ENCODE measurements at regions not wholly inside any gene's neighbourhood (a gene's known extent, or its start where the extent isn't known, plus 50 kb on each side); places are given as distances from the start of the nearest gene placed in this dataset.
"Not testable (repeated sequence)": the region's sequence is repeated elsewhere in the genome, so short reads cannot be mapped to it uniquely, and the experiment has no call there.

GRCh38 chr5:91315701-91316100 is 67.4 kb downstream of the ARRDC3 start:
- DNase-seq, result no peak

GRCh38 chr5:91313757-91314673 is 69.1 kb downstream of the ARRDC3 start:
- DNase-seq, result peak; percentile 92

DNA sequence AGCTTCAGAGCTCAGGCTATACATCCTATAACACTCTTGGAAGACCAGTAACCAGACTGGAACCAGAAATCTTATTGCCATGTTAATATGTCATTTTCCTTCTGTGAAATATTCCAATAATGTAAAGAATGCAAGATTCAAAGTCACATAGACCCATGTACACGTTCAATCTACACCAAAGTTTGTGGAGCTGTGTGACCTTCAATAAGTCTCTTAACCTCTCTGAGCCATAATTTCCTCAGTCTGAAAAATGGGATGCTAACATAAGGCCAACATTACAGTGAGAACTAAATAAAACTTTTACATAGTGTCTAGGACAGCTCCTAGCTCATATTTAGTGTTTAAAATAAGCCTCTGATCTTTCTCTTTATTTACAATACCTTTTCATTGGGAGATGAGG is 70.4 kb downstream of the ARRDC3 start:
- DNase-seq, result no peak

DNA sequence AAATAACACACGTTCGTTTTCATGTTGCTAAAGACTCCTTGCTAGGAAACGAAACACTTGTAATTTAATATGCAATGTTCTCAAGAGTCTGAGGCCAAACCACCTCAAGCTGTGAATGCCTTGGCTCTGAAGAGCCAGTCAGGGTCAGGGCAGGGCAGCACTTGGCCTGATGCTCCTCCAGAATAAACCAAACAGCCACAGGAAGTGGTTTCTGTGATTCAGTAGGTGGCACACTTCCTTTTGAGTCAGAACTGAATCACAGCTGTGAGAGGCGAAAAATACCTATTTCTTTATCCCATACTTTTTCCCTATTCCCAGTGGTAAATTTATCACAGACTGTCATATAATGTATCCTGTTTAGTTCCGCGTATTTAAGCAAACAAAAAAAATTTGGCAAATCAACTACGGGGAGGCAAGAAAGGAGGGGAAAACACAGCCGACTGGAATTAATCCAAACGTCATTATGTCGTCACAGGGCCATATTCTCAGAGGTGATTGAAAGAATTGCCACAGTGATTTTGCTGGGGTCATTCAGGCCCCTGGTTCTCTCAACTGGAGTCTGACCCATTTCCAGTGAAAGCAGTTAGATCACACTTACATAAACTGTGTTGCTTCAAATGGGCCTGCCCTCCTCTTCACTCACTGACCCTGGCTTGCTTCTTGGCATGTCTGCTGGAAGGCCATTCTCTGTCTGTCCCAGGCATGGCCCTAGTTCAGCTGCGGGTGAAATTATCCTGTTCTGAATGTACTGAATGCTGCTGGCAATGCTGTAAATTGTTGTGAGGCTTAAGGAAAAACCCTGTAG is 71.2 kb downstream of the ARRDC3 start:
- DNase-seq, result peak; percentile 86

DNA sequence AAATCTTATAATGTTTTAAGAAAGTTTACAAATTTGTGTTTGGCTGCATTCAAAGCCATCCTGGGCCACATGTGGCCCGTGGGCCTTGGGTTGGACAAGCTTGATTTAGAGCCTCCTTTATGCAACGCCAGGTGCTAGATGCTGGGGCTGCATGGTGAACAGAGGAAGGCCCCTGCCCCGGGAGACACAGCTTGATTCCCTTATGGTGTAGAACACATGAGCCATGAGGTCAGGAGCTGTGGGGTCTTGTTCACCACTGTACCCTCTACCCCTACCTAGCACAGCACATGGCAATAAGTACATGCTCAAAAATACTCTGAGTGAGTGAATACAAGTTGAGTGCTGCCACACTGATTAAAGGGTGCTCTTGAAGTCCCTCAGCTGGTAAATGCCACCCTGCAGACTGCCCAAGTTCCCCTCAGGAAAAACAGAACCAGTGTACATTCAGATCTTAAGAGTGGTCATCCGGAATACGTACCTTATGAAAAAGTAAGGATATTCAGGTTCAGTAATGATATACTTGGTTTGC is 71.9 kb downstream of the ARRDC3 start:
- DNase-seq, result no peak

DNA sequence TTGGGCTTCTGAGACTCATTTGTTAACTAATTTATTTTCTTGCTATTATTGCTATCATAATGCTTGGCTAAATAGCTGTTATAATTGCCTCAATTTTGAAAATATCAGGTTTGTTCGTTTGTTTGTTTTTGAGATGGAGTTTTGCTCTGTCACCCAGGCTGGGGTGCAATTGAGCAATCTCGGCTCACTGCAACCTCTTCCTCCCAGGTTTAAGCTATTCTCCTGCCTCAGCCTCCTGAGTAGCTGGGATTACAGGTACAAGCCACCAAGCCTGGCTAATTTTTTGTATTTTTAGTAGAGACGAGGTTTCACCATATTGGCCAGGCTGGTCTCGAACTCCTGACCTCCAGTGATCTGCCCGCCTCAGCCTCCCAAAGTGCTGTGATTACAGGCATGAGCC is 75.0 kb downstream of the ARRDC3 start:
- not testable (repeated sequence) for DNase-seq

GRCh38 chr5:91307048-91307447 is 76.1 kb downstream of the ARRDC3 start:
- DNase-seq, result no peak

DNA sequence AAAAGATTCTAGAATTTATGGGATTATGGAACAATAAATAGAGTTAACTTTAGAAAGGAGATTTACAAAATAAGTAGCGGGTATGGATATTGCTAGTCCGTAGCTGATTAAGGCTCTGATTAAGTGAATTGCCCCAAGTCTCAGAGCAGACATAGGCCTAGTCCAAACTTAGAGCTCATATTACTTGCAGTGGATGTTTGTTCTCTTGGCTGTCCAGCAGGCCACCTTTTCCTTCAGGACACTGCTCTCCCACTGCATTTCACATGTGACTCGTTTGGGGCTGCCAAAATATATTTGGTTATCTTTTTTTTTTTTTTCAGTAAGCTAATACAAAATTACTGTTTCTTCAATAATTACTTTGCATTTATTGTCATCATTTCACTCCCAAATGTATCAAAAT is 76.6 kb downstream of the ARRDC3 start:
- DNase-seq, result no peak

- no peak for DNase-seq
Observed at GRCh38 chr5:91305640-91306039, 77.5 kb downstream of the ARRDC3 start.

DNA sequence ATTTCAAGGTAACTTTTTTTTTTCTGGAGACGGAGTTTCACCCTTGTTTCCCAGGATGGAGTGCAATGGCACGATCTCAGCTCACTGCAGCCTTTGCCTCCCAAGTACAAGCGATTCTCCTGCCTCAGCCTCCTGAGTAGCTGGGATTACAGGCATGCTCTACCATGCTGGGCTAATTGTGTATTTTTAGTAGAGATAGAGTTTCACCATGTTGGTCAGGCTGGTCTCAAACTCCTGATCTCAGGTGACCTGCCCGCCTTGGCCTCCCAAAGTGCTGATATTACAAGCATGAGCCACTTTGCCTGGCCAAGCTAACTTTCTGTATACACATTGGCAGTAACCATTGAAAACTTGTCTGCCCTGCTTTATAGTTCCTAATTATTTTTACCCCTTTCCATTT is 79.1 kb downstream of the ARRDC3 start:
- not testable (repeated sequence) for DNase-seq

DNA sequence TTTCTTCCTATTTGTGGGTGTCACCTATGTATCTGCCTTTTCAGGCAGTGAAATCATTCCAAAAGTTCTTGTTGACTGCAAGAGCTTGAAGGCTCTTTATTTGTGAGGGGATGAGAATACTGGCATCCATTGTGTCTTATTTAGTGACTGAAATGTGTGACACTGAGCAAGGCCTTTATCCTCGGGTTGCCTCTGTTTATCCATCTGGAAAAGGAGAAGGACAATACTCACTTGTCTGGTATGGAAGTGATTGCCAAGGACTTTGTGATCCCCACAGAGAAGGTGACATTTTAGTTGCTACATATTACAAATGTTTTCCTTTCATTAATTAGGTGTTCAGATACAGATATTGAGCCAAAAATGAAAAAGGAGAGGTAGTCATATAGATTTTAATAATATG is 80.2 kb downstream of the ARRDC3 start:
- DNase-seq, result no peak

GRCh38 chr5:91302305-91302704 is 80.8 kb downstream of the ARRDC3 start:
- DNase-seq, result no peak

DNA sequence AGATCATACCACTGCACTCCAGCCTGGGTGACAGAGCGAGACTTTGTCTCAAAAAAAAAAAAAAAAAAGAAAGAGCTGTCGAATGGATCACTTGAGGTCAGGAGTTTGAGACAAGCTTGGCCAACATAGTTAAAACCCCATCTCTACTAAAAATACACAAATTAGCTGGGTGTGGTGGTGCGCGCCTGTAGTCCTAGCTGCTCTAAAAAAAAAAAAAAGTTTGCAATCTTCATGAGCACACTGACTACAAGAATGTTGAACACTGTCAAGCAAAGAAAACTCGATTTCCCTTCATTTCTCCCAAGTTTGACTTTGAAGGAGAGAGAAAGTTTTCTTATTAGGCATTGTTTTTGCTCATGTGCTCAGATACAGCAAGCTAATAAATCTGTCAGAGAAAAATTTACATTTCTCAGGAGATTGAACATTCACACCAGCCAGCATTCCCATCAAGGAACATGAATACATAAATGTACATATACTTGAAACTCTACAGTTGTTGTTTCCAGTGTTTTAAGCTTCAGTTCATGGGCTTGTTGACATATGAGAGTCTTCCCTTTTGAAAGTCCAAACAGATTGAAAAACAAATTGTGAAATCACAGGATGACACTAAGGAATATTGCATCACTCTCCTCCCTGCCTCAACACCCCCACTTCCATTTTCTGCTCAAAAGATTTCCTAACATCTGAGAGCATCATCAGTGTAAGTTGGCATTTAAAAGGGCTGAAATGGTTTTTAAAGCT is 81.8 kb downstream of the ARRDC3 start:
- DNase-seq, result no peak

GRCh38 chr5:91297994-91298393 is 85.1 kb downstream of the ARRDC3 start:
- DNase-seq, result no peak

DNA sequence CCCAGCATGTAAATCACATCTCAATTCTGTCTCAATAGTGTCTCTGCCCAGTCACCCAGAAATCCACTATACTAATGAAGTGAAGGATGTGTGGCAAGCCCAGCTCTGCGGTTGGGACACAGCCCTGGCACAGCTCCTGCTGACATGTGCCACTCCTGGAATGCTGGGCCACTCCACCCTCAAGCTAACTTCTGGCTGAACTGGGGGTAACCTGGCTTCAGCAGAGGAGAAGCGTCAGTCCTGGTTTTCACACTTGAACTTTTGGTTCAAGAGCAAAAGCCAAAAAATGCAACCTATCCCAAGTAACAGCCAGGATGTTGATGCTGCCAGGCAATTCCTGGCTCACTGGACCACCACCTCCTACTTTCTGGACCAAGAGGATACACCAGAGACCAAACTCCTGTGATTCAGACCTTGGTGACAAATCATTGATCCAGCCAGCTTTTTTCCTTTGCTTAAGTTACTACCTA is 86.4 kb downstream of the ARRDC3 start:
- no peak for DNase-seq

DNA sequence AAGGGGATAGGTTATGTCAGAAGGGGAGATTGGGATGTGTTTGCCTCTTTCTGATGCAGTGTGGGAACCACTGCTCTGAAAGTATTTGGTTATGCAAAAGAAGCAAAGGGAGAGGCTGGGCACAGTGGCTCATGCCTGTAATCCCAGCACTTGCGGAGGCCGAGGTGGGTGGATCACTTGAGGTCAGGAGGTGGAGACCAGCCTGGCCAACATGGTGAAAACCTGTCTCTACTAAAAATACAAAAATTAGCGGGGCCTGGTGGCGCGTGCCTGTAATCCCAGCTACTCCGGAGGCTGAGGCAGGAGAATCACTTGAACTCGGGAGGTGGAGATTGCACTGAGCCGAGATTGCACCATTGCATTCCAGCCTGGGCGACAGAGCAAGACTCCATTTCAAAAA is 87.0 kb downstream of the ARRDC3 start:
- DNase-seq, result not testable (repeated sequence)

- DNase-seq, result no peak
Observed at GRCh38 chr5:91293131-91293530, 90.0 kb downstream of the ARRDC3 start.

DNA sequence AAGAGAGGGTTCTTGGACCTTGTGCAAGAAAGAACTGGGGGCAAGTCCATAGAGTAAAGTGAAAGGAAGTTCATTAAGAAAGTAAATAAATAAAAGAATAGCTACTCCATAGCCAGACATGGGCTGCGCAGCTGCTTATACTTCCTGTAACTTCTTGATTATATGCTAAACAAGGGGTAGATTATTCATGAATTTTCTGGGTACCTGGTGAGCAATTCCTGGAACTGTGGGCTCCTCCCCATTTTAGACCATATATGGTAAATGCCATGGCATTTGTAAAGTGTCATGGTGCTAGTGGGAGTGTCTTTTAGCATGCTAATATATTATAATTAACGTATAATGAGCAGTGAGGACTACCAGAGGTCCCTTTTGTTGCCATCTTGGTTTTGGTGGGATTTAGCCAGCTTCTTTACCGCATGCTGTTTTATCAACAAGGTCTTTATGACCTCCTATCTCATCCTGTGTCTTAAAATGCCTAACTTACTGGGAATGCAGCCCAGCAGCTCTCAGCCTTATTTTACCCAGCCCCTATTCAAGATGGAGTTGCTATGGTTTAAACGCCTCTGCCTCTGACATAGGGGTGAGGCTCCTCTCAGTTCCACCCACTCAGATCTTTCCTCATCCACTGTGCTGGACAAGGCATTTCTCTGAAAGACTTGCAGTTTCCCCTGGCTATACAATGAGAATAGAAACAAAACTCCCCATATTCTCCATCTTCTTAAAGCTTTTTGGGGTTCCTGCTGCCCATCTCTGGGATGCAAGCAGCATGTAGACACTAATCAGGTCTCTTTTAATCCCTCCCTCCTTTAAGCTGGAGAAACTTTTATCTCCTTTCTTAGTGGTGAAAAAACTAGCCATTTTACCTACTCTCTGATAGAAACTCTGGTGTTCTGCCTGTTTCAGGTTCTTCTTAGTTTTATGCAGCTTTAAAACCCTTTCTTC is 91.2 kb downstream of the ARRDC3 start:
- DNase-seq, result no peak

GRCh38 chr5:91288118-91288916 is 94.8 kb downstream of the ARRDC3 start:
- no peak for DNase-seq

DNA sequence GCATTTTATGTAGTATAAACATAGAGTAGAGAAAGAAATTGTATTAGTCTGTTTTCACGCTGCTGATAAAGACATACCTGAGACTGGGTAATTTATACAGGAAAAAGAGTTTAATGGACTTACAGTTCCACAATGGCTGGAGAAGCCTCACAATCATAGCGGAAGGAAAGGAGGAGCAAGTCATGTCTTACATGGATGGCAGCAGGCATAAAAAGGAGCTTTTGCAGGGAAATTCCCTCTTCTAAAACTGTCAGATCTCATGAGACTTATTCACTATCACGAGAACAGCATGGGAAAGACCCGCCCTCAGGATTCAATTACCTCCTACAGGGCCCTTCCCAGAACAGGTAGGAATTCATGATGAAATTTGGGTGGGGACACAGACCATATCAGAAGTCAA is 98.1 kb downstream of the ARRDC3 start:
- not testable (repeated sequence) for DNase-seq

GRCh38 chr5:91283899-91284298 is 99.2 kb downstream of the ARRDC3 start:
- DNase-seq, result no peak
